DND-41 (cell line): ENCODE measurements at regions not wholly inside any gene's neighbourhood (a gene's known extent, or its start where the extent isn't known, plus 50 kb on each side); places are given as distances from the start of the nearest gene placed in this dataset.

Experiments
- ATAC-seq: fragments of 200-7000 bp; cut with Tn5 transposase; 3 replicates; pipeline ENCODE4 v1.9.1; 2021; ENCODE audit warnings: low read depth; ENCODE audit not compliant: insufficient read depth
- DNase-seq: peaks from one replicate; pipeline ENCODE4 v3.0.0-alpha.2; 2020
- H2AFZ ChIP-seq: 2 replicates; pipeline ENCODE4 v1.6.0; 2012; ENCODE audit warnings: low read depth, low read length
- H3K27ac ChIP-seq: 2 replicates; pipeline ENCODE4 v1.5.1; 2012; ENCODE audit warnings: low read length, inconsistent platforms
- H3K27me3 ChIP-seq: fragments of 200-600 bp; sonication (generic); 2 replicates; pipeline ENCODE4 v1.6.0; 2012; ENCODE audit warnings: low read length, mild to moderate bottlenecking, inconsistent platforms; ENCODE audit not compliant: insufficient read depth, poor library complexity
- H3K36me3 ChIP-seq: 2 replicates; pipeline ENCODE4 v1.5.1; 2012; ENCODE audit warnings: low read length, inconsistent platforms; ENCODE audit not compliant: insufficient read depth
- H3K4me1 ChIP-seq: 2 replicates; pipeline ENCODE4 v1.5.1; 2012; ENCODE audit warnings: mild to moderate bottlenecking, low read length; ENCODE audit not compliant: insufficient read depth
- H3K4me2 ChIP-seq: 2 replicates; pipeline ENCODE4 v1.6.0; 2012; ENCODE audit warnings: mild to moderate bottlenecking, moderate library complexity, low read length, inconsistent platforms; ENCODE audit not compliant: insufficient read depth
- H3K4me3 ChIP-seq, 2 experiments: fragments of 200-600 bp in 1 of 2; shearing (Covaris generic) in 1 of 2; 2 replicates each; pipeline ENCODE4 v1.5.1; 2012 to 2016; ENCODE audit warnings: inconsistent platforms in 2 of 2, low read length in 2 of 2, mild to moderate bottlenecking in 2 of 2, low read depth in 1 of 2, moderate library complexity in 1 of 2
- H3K79me2 ChIP-seq: 2 replicates; pipeline ENCODE4 v1.6.0; 2012; ENCODE audit warnings: low read length, inconsistent platforms; ENCODE audit not compliant: insufficient read depth
- H3K9ac ChIP-seq: 2 replicates; pipeline ENCODE4 v1.6.0; 2012; ENCODE audit warnings: low read depth, mild to moderate bottlenecking, inconsistent platforms, low read length, moderate library complexity
- H3K9me3 ChIP-seq: 2 replicates; pipeline ENCODE4 v1.5.1; 2012; ENCODE audit warnings: low read length, moderate library complexity, mild to moderate bottlenecking, inconsistent platforms; ENCODE audit not compliant: insufficient read depth, severe bottlenecking
- H4K20me1 ChIP-seq: 2 replicates; pipeline ENCODE4 v1.6.0; 2012; ENCODE audit warnings: low read length; ENCODE audit not compliant: insufficient read depth
- CTCF ChIP-seq: IDR thresholded peaks from 2 replicates; pipeline ENCODE4 v1.5.1; 2012; ENCODE audit warnings: borderline replicate concordance, low read length, moderate library complexity, mild to moderate bottlenecking; ENCODE audit not compliant: poor library complexity, severe bottlenecking; ENCODE audit errors: extremely low read depth
- EZH2 ChIP-seq: IDR thresholded peaks from 3 replicates; pipeline ENCODE4 v1.6.1; 2012; ENCODE audit warnings: borderline replicate concordance, low read depth, mild to moderate bottlenecking, moderate library complexity, low read length, inconsistent platforms; ENCODE audit not compliant: severe bottlenecking

GRCh38 chr5:39711821-39712220 lies 287.0 kb upstream of the DAB2 start:
- H3K9me3 ChIP-seq, result no peaks in the 10 kb centered on the region
- ATAC-seq, result no peak
- no peak overlapping the region for H3K9ac ChIP-seq

GRCh38 chr5:39709032-39709431 lies 284.3 kb upstream of the DAB2 start:
- TF ChIP-seq CTCF, result no peak
- TF ChIP-seq EZH2, result no peak

More at GRCh38 chr5:39711821-39712220, 287.0 kb upstream of the DAB2 start:
- Histone ChIP-seq H2AFZ (no peak overlapping the region), H3K27ac (no peak overlapping the region), H3K36me3 (no peaks in the 10 kb centered on the region), H4K20me1 (no peaks in the 10 kb centered on the region), H3K4me3 (no peak overlapping the region), H3K27me3 (peaks cover 4% of the 10 kb centered on the region), H3K4me2 (no peak overlapping the region), H3K79me2 (no peaks in the 10 kb centered on the region), H3K4me1 (peaks cover 5% of the 10 kb centered on the region; the same call in 1 of the 2 replicates)
- TF ChIP-seq EZH2 (no peak), CTCF (no peak)
- no peak for DNase-seq

GRCh38 chr5:39702928-39703327 lies 278.1 kb upstream of the DAB2 start:
- Histone ChIP-seq H3K79me2 (no peaks in the 10 kb centered on the region), H3K36me3 (no peaks in the 10 kb centered on the region), H3K4me1 (no peaks in the 10 kb centered on the region), H2AFZ (no peak overlapping the region), H3K27me3 (peaks cover 4% of the 10 kb centered on the region), H3K27ac (no peak overlapping the region), H3K4me2 (no peak overlapping the region), H4K20me1 (no peaks in the 10 kb centered on the region), H3K9ac (no peak overlapping the region), H3K9me3 (no peaks in the 10 kb centered on the region), H3K4me3 (no peak overlapping the region)
- TF ChIP-seq CTCF, result no peak
- no peak for TF ChIP-seq EZH2
- DNase-seq, result no peak
- ATAC-seq, result no peak

More at GRCh38 chr5:39709032-39709431, 284.3 kb upstream of the DAB2 start:
- no peak for DNase-seq
- H3K4me3 ChIP-seq, result no peak overlapping the region
- no peaks in the 10 kb centered on the region for H3K36me3 ChIP-seq
- no peak overlapping the region for H3K27ac ChIP-seq
- no peak overlapping the region for H3K4me2 ChIP-seq
- H3K79me2 ChIP-seq, result no peaks in the 10 kb centered on the region
- H4K20me1 ChIP-seq, result no peaks in the 10 kb centered on the region
- H3K9ac ChIP-seq, result no peak overlapping the region
- H3K4me1 ChIP-seq, result no peaks in the 10 kb centered on the region
- no peak overlapping the region for H2AFZ ChIP-seq
- ATAC-seq, result no peak
- H3K9me3 ChIP-seq, result no peaks in the 10 kb centered on the region
- H3K27me3 ChIP-seq, result peaks cover 4% of the 10 kb centered on the region

GRCh38 chr5:39700523-39700922 lies 275.7 kb upstream of the DAB2 start:
- no peak overlapping the region for H3K9ac ChIP-seq
- TF ChIP-seq EZH2 (no peak), CTCF (no peak)
- no peaks in the 10 kb centered on the region for H3K27me3 ChIP-seq
- H2AFZ ChIP-seq, result no peak overlapping the region
- H3K36me3 ChIP-seq, result no peaks in the 10 kb centered on the region
- no peak overlapping the region for H3K27ac ChIP-seq
- no peaks in the 10 kb centered on the region for H3K9me3 ChIP-seq
- H3K79me2 ChIP-seq, result no peaks in the 10 kb centered on the region
- DNase-seq (no peak), ATAC-seq (no peak)
- H3K4me2 ChIP-seq, result no peak overlapping the region
- H3K4me1 ChIP-seq, result no peaks in the 10 kb centered on the region
- H4K20me1 ChIP-seq, result no peaks in the 10 kb centered on the region
- H3K4me3 ChIP-seq, result no peak overlapping the region
